GM18909 (cell line): ENCODE measurements at regions not wholly inside any gene's neighbourhood (a gene's known extent, or its start where the extent isn't known, plus 50 kb on each side); places are given as distances from the start of the nearest gene placed in this dataset.

Source experiments
- ATAC-seq: cut with Tn5 transposase; IDR thresholded peaks from one replicate; pipeline ENCODE4 v1.9.1; 2021; ENCODE audit warnings: mild to moderate bottlenecking; ENCODE audit not compliant: unreplicated experiment, poor library complexity

DNA sequence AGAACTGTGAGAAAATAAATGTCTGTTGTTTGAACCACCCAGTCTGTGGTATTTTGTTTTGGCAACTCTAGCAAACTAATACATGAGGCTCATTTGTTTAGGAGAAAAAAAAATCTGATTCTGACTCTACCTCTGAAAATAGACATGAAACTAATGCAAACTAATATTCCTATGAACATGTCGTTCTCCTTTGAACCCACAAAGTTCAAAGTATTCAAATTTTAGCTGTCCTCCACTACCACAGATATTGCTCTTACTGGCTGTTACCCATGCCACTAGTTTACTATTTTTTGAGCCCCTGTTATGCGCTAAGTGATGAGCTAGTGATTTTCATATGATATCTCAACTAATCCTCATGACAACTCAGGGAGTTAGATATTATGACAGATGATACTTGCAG, 58.8 kb upstream of the ZNF804B start:
- ATAC-seq: peak; percentile 60

DNA sequence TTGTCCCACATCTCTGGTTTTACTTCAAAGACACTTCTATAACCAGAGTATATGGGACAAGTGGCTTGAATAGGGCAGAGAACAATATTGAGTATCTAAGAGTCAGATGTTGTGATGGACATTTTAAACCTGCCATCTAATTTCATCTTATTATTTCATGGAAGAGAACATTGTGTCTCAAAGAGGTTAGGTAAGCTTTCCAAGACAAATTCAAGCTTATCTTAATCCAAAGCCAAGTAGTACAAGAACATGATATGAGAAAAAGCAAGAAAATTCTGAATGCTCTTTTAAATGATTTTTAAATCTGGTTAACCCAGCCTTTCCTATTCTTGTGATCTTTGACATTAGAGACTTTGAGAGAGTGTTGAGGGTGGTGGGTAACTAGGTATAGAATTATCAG, 65.3 kb upstream of the ZNF804B start:
- no peak for ATAC-seq

DNA sequence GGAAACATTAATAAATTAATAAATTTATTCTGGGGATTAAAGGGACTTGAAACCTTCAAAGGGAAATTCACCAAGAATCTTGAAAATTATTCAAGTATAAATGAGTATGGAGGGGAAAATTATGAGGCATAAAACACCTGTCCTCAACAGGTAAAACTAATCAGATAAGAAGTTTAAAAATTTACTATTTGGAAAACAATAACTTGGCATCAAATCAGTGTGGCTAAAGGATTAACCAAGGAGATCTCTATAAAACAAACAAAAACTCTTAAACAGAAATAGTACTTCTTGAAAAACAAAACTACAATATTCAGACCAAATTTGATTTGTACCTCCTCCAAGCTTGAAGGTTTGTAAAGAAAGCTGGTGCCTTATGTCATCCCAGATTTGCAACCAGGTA, 66.4 kb upstream of the ZNF804B start:
- ATAC-seq: no peak

- no peak for ATAC-seq
These were observed 67.0 kb upstream of the ZNF804B start for GRCh38 chr7:88692493-88692892.

DNA sequence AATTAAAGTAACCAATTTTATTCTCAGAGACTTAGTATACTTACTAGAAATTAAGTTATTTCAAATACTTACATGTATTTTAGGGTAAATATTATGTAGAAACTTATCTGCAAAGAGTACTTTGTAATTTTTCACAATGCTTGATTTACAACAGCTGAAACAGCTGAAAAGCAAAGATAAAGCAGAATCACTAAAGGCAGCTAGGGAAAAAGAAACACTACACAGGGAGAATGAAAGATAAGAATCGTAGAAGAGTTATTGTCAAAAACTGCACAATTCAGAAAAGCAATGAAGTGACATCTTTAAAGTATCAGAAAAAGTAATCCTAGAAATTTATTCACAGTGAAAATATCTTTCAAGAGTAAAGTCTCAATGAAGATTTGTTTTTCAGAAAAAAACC, 69.7 kb upstream of the ZNF804B start:
- no peak for ATAC-seq

DNA sequence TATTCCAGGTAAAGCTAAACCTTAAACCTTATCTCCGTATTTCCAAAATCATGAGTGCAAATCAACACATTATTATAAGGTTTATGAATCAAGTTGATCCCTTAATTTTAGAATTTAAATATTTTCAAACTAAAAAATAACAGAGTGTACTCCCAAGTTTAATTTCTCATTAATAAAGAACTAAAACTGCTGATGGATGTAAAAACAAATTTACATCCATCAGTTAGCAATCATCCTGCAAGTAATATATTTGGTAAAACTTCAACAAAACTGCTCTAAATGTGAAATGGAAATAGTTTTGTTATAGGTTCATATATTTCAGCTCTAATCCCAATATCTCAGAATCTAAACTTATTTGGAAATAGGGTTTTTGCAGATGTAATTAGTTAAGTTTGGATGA, 71.3 kb upstream of the ZNF804B start:
- ATAC-seq: no peak

GRCh38 chr7:88686468-88687229, 72.9 kb upstream of the ZNF804B start:
- ATAC-seq: no peak

GRCh38 chr7:88681682-88682081, 77.8 kb upstream of the ZNF804B start:
- no peak for ATAC-seq

DNA sequence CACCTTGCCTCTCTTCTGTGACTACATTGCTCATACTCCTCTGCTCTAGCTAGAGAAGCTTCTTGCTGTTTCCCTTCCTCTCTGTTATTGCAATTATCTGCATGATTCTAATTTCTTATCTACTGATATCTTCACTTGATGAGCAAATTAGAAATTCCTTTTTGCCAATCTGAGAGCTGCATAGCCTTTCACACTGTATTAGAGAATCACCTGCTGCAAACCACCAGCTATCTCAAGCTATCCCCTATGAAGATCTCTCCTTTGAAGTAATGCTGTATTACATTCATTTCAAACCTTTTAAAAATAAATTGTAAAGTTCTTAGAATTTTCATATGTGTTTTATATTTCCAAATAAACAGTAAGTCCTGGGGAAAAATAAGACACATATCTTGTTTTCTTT, 89.0 kb upstream of the ZNF804B start:
- no peak for ATAC-seq

- ATAC-seq: no peak
These were observed 89.6 kb upstream of the ZNF804B start for GRCh38 chr7:88669913-88670312.

- no peak for ATAC-seq
These were observed 90.9 kb upstream of the ZNF804B start for GRCh38 chr7:88668591-88668990.

- no peak for ATAC-seq
These were observed 92.9 kb upstream of the ZNF804B start for GRCh38 chr7:88666626-88667025.

DNA sequence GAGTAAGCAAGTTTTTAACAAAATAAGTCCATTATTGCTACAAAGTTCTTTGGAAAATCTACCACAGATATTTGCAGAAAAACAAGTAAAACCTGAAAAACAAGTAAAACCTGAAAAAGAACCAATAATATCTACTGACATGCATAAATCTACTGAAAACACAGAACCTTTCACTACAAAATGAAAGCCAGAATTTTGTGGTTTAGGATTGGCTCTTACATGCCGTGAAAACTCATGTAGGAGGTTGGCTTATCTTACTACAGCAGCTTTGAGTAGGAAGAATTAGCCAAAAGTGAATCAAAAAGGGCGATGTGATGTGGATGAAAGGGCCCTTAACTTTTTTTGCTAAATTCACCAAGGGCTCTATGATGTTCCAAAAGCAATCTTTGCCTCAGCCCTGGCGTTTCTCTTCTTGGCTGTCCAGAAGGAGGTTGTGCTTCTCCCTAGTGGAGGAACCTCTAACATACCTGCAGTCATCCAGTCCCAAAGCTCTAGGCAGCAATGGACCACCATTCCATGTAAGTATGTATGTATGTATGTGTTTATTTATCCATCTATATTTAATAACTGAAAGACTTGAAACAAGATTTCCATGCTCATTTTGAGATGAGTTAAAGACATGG, 93.5 kb upstream of the ZNF804B start:
- ATAC-seq: no peak

GRCh38 chr7:88664630-88665233, 94.8 kb upstream of the ZNF804B start:
- no peak for ATAC-seq

DNA sequence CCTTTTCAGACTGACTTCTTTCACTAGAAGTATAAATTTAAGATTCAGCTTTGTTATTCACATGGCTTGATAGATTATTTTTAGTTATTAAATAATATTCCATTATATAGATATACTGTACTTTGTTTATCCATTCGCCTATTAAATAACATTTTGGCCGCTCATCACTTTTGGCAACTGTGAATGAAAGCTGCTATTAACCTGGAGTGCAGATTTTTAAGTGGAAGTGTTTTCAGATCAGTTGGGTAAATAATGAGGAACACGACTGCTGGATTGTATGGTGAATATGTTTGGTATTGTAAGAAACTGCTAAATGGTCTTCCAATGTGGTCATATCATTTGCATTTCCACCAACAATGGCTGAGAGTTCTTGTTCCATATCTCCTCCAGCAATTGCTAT, 97.6 kb upstream of the ZNF804B start:
- ATAC-seq: no peak

DNA sequence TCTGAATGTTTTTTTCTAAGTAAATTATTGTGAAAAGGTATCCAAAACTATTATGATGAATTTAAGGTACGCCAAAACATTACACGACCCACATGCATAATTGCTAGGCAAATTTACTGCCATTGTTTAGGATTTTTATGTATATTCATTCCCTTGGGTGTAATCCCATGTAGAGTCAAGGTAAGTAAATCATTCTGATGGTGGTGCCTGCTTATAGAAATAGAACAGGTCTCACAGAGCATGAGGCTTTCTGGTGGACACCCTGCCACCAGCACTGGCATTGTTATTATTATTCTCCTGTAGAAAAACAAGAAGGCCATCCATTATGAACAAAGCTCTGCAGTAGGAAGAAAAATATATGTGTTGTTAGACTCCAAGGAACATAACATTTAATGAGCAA, 111.7 kb upstream of the ZNF804B start:
- no peak for ATAC-seq

DNA sequence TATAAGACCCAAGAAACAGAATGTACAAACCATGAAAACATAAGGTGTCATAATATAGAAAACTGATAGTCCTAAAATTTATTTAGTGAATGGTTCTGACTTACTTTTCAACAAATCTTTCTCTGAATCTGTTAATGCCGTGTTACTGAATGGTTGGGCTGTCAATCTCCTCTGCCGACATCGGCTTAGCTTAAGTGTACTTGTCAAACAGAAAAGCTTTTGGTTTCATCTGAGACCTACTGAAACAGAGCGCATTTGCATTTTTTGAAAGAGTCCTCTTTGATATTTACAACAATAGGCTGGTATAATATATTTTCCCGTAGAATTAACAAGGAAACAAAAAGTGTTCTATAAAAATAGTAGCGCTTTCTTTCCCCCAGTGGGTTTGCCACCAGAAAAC, 120.9 kb upstream of the ZNF804B start:
- no peak for ATAC-seq

- ATAC-seq: no peak
These were observed 121.7 kb upstream of the ZNF804B start for GRCh38 chr7:88637795-88638194.

DNA sequence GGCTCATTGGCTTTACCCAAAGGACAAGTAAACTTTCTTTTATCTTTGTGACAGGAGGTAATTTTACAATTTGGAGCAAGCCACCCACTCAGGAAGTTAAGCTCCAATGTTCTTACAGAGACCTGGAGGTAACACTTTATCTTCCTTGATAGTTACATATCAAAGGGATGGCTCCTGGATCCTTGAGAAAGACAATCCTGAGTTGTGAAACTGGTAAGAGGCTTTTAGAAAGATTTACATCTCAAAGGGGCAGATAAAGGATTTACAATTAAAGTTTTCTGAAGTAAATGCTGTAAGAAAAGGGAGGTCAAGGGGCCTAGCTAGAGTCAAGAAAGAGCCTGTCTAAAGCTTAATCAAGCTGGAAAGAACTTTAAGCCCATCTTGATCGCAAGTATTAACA, 124.4 kb upstream of the ZNF804B start:
- no peak for ATAC-seq

DNA sequence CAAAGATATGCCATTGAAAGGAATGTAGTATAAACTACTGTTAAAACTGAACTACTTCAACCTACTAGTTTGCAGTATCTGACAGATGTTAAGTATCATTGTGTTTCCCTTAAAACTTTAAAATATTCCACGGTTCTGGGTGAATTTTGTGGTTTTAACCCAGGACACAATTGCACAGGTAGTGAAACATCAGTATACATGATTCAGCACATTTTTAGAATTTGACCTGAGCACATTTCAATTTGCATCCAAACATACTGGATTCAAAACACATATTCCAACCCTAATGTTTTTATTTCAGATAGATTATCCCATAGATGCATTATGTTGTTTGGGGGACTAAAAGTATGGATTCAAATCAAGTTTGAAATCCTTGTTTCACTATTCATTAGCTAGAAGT, 129.9 kb upstream of the ZNF804B start:
- no peak for ATAC-seq

DNA sequence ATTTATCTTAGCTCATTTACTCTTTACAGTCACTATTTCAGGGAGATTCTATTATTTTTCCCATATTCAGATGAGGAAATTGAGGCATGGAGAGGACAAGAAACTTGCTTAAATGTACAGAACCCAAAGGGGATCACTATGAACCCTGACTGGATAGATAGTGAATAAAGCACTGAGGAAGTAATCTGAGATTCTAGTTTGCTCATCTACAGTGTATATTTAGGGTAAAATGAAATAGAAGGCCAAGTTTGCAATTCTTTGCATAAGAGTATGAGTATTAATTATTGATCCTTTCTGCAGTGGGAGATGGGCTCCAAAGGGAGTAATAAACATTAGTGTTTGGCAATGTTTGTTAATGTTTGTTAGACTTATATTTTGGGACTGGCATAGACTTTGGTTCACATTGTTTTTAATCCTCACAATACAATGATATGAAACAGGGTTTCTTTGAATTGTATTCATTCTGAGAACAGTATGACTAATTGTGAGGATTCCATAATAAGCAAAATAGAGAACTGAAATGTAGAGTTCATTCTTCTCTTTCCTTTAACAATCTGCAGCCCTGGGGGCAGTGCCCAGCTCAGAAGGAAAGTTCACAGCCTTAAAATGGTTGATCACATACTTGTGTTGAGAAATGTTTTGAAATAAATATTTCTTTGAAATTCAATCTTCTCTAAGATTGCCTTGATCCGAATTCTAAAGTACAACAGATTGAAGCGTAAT, 131.0 kb upstream of the ZNF804B start:
- peak; percentile 99 for ATAC-seq
